ENCODE measurements at regions not wholly inside any gene's neighbourhood (a gene's known extent, or its start where the extent isn't known, plus 50 kb on each side); places are given as distances from the start of the nearest gene placed in this dataset.
"Not testable (repeated sequence)": the region's sequence is repeated elsewhere in the genome, so short reads cannot be mapped to it uniquely, and the experiment has no call there.

GRCh38 chr12:46084666-46085631, 94.6 kb upstream of the SCAF11 start:
- no peak for DNase-seq (ENCODE audit: low spot score)

- no peak for DNase-seq (ENCODE audit: low spot score)
Measured at GRCh38 chr12:46082490-46083200, 92.3 kb upstream of the SCAF11 start.

GRCh38 chr12:46073321-46073720, 82.9 kb upstream of the SCAF11 start:
- DNase-seq (ENCODE audit: low spot score), result no peak

- DNase-seq (ENCODE audit: low spot score), result peak; percentile 56
Measured at GRCh38 chr12:46071769-46072624, 81.6 kb upstream of the SCAF11 start.

GRCh38 chr12:46071335-46071734, 81.0 kb upstream of the SCAF11 start:
- no peak for DNase-seq (ENCODE audit: low spot score)

GRCh38 chr12:46067094-46067493, 76.7 kb upstream of the SCAF11 start:
- DNase-seq (ENCODE audit: low spot score), result no peak

- no peak for DNase-seq (ENCODE audit: low spot score)
Measured at GRCh38 chr12:46065412-46066166, 75.2 kb upstream of the SCAF11 start.

GRCh38 chr12:46064548-46064947, 74.2 kb upstream of the SCAF11 start:
- no peak for DNase-seq (ENCODE audit: low spot score)

- not testable (repeated sequence) for DNase-seq (ENCODE audit: low spot score)
Measured at GRCh38 chr12:46058697-46059096, 68.3 kb upstream of the SCAF11 start.

GRCh38 chr12:46050805-46051204, 60.4 kb upstream of the SCAF11 start:
- no peak for DNase-seq (ENCODE audit: low spot score)

GRCh38 chr12:46049665-46050064, 59.3 kb upstream of the SCAF11 start:
- DNase-seq (ENCODE audit: low spot score), result no peak

GRCh38 chr12:46046436-46046835, 56.1 kb upstream of the SCAF11 start:
- no peak for DNase-seq (ENCODE audit: low spot score)

- no peak for DNase-seq (ENCODE audit: low spot score)
Measured at GRCh38 chr12:46043972-46044520, 53.7 kb upstream of the SCAF11 start.
